Embryonic facial prominence (tissue), 1 donor: ENCODE measurements at regions not wholly inside any gene's neighbourhood (a gene's known extent, or its start where the extent isn't known, plus 50 kb on each side); places are given as distances from the start of the nearest gene placed in this dataset.
A peak's percentile ranks its signal among the peaks of the same experiment; 100 is the strongest.

ENCODE experiments used
- DNase-seq: peaks from one replicate; pipeline ENCODE4 v3.0.0-alpha.2; 2016; ENCODE audit errors: extremely low spot score

GRCh38 chr6:7050004-7050403, 57.8 kb upstream of the RREB1 start:
- no peak for DNase-seq

DNA sequence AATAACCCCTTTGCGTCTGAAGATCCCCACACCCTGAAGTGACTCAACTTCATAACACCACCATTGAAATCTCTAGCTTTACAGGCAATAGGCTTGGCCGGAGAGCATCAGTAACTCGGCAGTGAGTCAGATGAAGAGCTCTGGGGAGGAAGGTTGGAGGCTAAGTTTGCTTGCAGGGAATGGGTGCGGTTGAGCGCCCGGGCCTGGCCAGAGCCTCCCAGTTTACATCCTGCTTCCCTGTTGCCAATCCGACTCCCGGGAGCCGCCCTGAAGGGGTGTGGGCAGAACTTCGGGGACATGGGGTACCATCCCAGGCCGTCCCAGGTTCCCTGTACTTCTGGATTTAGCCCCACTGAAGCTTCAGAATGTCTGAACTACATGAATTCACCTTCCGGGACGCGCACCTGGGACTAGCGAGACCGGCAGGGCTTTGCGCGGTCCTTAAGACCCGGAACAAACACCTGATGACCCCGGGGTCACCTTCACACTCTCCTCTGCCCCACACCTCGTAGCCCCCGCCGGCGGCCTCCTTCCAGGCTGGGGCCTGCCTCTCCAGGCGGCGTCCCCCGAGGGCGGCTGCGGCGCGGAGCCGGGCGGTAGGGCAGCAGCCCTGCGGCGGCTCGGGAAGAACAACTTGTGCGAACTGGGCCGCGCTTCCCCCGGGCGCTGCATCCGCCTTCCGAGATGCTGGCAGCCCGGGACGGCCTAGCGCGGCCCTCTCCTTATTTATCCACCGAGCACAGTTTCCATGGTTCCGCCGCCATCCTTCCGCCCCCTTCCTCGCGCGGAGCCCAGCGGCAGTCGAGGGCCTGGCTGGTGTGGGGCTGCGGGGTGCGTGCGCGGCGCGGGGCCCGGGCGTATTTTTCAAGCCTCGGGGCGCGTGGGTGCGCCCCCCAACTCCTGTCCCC, 56.6 kb upstream of the RREB1 start:
- DNase-seq = no peak

DNA sequence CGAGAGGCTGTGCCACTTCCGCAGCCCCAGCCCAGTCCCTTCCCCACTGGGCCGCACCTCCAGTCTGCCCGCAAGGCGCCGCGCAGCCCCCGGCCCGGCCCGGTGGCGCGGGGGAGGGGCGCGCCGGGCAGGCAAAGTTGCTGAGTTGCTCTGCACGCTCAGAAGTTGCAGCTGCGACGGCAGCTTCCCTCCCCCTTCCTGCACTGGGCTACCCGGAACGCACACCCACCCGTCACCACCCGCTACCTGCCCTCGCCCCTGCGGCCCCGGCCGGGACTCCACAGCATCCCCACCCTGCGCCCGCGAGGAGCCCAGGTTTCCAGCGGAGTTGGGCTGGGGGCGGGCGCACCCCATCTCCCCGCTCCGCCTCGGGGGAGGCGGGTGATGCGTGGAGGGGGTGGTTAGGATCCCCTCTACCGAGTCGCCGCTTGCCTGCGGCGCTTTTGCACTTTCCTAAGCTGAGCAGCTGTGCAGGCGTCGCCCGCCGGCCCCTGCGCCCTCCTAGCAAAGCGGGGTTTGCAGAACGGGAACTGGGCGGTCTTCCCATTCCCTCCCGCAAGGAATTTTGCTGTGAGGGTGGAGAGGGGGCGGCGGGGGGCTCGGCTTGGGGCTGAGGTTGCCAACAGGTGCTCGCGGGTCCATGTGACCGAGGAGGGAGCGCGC, 55.9 kb upstream of the RREB1 start:
- peak; percentile 40 for DNase-seq

DNA sequence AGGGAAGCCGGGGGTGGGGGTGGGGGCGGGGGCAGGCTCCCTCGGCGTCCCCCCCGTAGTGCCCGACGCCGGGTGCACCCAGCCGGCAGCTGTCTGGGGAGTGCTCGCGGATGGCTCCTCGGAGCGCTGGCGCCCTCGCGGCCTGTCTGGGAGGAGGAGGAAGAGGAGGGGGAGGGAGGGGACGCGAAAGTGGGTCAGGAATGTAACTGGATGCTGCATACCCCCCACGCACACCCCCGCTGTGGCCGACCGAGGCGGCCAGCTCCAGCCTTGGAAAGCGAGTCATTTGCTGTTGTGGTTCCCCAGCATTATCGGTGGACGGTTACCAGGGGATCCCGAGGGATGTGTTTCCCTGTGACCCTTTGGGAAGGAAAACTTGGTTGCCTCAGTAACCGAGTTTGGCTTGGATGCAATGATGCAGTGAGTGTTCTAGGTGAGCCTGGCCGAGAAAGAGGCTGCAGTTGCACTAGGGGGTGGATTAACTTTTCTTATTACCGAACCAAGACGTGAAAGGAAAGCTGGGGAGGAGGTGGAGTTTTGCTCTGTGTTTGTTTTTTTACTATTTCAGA, 55.2 kb upstream of the RREB1 start:
- peak; percentile 45 for DNase-seq

GRCh38 chr6:7053125-7053774, 54.5 kb upstream of the RREB1 start:
- no peak for DNase-seq
